Neural cell (in vitro differentiated cells): ENCODE measurements at regions not wholly inside any gene's neighbourhood (a gene's known extent, or its start where the extent isn't known, plus 50 kb on each side); places are given as distances from the start of the nearest gene placed in this dataset.
"Not testable (repeated sequence)": the region's sequence is repeated elsewhere in the genome, so short reads cannot be mapped to it uniquely, and the experiment has no call there.

Source experiments
- CTCF ChIP-seq: fragments of 450-650 bp; IDR thresholded peaks from 2 replicates; pipeline ENCODE4 v1.5.1; 2014; ENCODE audit warnings: antibody characterized with exemption, mild to moderate bottlenecking, moderate library complexity; ENCODE audit not compliant: poor library complexity, severe bottlenecking
- POLR2AphosphoS5 ChIP-seq: IDR thresholded peaks from 2 replicates; pipeline ENCODE4 v1.6.1; 2012
- REST ChIP-seq: IDR thresholded peaks from 2 replicates; pipeline ENCODE4 v1.6.1; 2012; ENCODE audit warnings: borderline replicate concordance
- TAF1 ChIP-seq: IDR thresholded peaks from 2 replicates; pipeline ENCODE4 v1.6.1; 2012; ENCODE audit warnings: low read depth

GRCh38 chr6:61087986-61088385, 1198.0 kb downstream of the KHDRBS2 start:
- TF ChIP-seq CTCF, REST, TAF1, POLR2AphosphoS5: not testable (repeated sequence)
